GM12878 (cell line): ENCODE measurements at regions not wholly inside any gene's neighbourhood (a gene's known extent, or its start where the extent isn't known, plus 50 kb on each side); places are given as distances from the start of the nearest gene placed in this dataset.

Experiments
- BCL3 ChIP-seq: IDR thresholded peaks from 2 replicates; pipeline ENCODE4 v1.6.1; 2011; ENCODE audit warnings: borderline replicate concordance, low read depth, mild to moderate bottlenecking, moderate library complexity, low read length; ENCODE audit not compliant: insufficient read depth, poor library complexity, severe bottlenecking
- CBX5 ChIP-seq: sonication (generic); IDR thresholded peaks from 2 replicates; pipeline ENCODE4 v1.6.1; 2016; ENCODE audit warnings: low read depth, moderate library complexity, mild to moderate bottlenecking, inconsistent platforms
- CEBPB ChIP-seq, 2 experiments: fragments of 150-350 bp in 1 of 2; IDR thresholded peaks; 2 replicates each; pipeline ENCODE4 v1.6.1; 2012 to 2014; ENCODE audit warnings: low read depth in 2 of 2, low read length in 2 of 2, borderline replicate concordance in 1 of 2, inconsistent platforms in 1 of 2
- E2F8 ChIP-seq: fragments of 450-650 bp; IDR thresholded peaks from 2 replicates; pipeline ENCODE4 v1.6.1; 2018; ENCODE audit warnings: mild to moderate bottlenecking, low read depth, moderate library complexity; ENCODE audit not compliant: partially characterized antibody
- LARP7 ChIP-seq: fragments of 450-650 bp; IDR thresholded peaks from 2 replicates; pipeline ENCODE4 v1.6.1; 2017; ENCODE audit warnings: mild to moderate bottlenecking
- MTA2 ChIP-seq: fragments of 450-650 bp; IDR thresholded peaks from 2 replicates; pipeline ENCODE4 v1.6.1; 2016; ENCODE audit warnings: low read depth, mild to moderate bottlenecking, moderate library complexity
- POLR2A ChIP-seq: IDR thresholded peaks from 2 replicates; pipeline ENCODE4 v1.6.1; 2011; ENCODE audit warnings: low read depth, mild to moderate bottlenecking, low read length
- RCOR1 ChIP-seq: conservative IDR thresholded peaks from 2 replicates; pipeline ENCODE4 v1.6.1; 2012; ENCODE audit warnings: low read depth, low read length, improper control_type of control experiment
- SIN3A ChIP-seq: IDR thresholded peaks from 2 replicates; pipeline ENCODE4 v1.6.1; 2012; ENCODE audit warnings: low read depth, low read length, improper control_type of control experiment
- ZBTB11 ChIP-seq: fragments of 450-650 bp; formaldehyde crosslinking; IDR thresholded peaks from 2 replicates; pipeline ENCODE4 v1.5.0; 2022; ENCODE audit warnings: mild to moderate bottlenecking, missing genetic modification characterization
- ZBTB4 ChIP-seq: fragments of 450-650 bp; formaldehyde crosslinking; IDR thresholded peaks from 2 replicates; pipeline ENCODE4 v1.4.0; 2022; ENCODE audit warnings: mild to moderate bottlenecking, moderate library complexity
- TF ChIP-seq, protein P1 (sequence below): fragments of 150-350 bp; IDR thresholded peaks from 2 replicates; pipeline ENCODE4 v1.6.1; 2016; ENCODE audit warnings: low read depth, low read length
- TF ChIP-seq, protein P2 (sequence below): fragments of 450-650 bp; conservative IDR thresholded peaks from 2 replicates; pipeline ENCODE4 v1.6.1; 2017; ENCODE audit warnings: mild to moderate bottlenecking, moderate library complexity

DNA sequence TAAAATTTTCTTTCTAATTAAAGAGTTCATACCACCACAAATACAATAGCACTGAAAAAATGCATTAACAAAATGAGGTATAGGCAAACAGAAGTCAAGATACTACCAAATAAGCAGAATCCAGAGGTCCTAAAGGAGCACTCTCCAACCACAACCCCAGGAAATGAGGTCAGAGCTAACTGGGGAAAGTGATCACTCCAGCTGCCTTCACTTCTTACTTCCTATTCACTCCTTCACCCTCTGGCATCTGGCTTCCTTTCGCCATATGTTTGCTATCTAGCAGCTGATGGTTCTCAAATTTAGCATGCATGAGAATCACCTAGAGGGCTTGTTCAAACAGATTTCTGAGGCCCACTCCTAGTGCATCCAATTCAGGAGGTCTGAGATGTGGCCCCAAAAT lies 212.6 kb upstream of the ACVR2A start (continued):
- TF ChIP-seq, protein P1, sequence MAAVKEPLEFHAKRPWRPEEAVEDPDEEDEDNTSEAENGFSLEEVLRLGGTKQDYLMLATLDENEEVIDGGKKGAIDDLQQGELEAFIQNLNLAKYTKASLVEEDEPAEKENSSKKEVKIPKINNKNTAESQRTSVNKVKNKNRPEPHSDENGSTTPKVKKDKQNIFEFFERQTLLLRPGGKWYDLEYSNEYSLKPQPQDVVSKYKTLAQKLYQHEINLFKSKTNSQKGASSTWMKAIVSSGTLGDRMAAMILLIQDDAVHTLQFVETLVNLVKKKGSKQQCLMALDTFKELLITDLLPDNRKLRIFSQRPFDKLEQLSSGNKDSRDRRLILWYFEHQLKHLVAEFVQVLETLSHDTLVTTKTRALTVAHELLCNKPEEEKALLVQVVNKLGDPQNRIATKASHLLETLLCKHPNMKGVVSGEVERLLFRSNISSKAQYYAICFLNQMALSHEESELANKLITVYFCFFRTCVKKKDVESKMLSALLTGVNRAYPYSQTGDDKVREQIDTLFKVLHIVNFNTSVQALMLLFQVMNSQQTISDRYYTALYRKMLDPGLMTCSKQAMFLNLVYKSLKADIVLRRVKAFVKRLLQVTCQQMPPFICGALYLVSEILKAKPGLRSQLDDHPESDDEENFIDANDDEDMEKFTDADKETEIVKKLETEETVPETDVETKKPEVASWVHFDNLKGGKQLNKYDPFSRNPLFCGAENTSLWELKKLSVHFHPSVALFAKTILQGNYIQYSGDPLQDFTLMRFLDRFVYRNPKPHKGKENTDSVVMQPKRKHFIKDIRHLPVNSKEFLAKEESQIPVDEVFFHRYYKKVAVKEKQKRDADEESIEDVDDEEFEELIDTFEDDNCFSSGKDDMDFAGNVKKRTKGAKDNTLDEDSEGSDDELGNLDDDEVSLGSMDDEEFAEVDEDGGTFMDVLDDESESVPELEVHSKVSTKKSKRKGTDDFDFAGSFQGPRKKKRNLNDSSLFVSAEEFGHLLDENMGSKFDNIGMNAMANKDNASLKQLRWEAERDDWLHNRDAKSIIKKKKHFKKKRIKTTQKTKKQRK: no peak
- TF ChIP-seq CBX5 (no peak), CEBPB (IDR thresholded peaks at IDR 0.05; ENCODE audit: borderline replicate concordance in 1 of 2, low read depth in 2 of 2, low read length in 2 of 2) (no peak), LARP7 (no peak), POLR2A (no peak), ZBTB4 (no peak), ZBTB11 (no peak), MTA2 (no peak), BCL3 (no peak), SIN3A (no peak), E2F8 (no peak), RCOR1 (no peak)
- TF ChIP-seq, protein P2, sequence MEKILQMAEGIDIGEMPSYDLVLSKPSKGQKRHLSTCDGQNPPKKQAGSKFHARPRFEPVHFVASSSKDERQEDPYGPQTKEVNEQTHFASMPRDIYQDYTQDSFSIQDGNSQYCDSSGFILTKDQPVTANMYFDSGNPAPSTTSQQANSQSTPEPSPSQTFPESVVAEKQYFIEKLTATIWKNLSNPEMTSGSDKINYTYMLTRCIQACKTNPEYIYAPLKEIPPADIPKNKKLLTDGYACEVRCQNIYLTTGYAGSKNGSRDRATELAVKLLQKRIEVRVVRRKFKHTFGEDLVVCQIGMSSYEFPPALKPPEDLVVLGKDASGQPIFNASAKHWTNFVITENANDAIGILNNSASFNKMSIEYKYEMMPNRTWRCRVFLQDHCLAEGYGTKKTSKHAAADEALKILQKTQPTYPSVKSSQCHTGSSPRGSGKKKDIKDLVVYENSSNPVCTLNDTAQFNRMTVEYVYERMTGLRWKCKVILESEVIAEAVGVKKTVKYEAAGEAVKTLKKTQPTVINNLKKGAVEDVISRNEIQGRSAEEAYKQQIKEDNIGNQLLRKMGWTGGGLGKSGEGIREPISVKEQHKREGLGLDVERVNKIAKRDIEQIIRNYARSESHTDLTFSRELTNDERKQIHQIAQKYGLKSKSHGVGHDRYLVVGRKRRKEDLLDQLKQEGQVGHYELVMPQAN: no peak
